NCI-H2081 (cell line): ENCODE measurements at regions not wholly inside any gene's neighbourhood (a gene's known extent, or its start where the extent isn't known, plus 50 kb on each side); places are given as distances from the start of the nearest gene placed in this dataset.
"Not testable (repeated sequence)": the region's sequence is repeated elsewhere in the genome, so short reads cannot be mapped to it uniquely, and the experiment has no call there.

ENCODE experiments used
- DNase-seq, 2 experiments: peaks; one replicate each; lab custom pipeline; 2025; lab: John Stamatoyannopoulos, UW

- no peak for DNase-seq
Measured at GRCh38 chr5:79924936-79925893, 65.8 kb downstream of the MTX3 start.

- no peak for DNase-seq
Measured at GRCh38 chr5:79923431-79923830, 67.6 kb downstream of the MTX3 start.

GRCh38 chr5:79922626-79923025, 68.4 kb downstream of the MTX3 start:
- DNase-seq, result no peak

GRCh38 chr5:79907452-79907851, 83.6 kb downstream of the MTX3 start:
- not testable (repeated sequence) for DNase-seq

- not testable (repeated sequence) for DNase-seq
Measured at GRCh38 chr5:79902571-79902970, 88.5 kb downstream of the MTX3 start.

GRCh38 chr5:79901631-79902030, 89.4 kb downstream of the MTX3 start:
- no peak for DNase-seq

- no peak for DNase-seq
Measured at GRCh38 chr5:79898611-79899010, 92.5 kb downstream of the MTX3 start.

GRCh38 chr5:79893976-79894375, 97.1 kb downstream of the MTX3 start:
- no peak for DNase-seq

GRCh38 chr5:79893485-79893884, 97.6 kb downstream of the MTX3 start:
- no peak for DNase-seq

GRCh38 chr5:79890930-79891249, 100.2 kb downstream of the MTX3 start:
- no peak for DNase-seq

- DNase-seq, result no peak
Measured at GRCh38 chr5:79890119-79890929, 100.7 kb downstream of the MTX3 start.

GRCh38 chr5:79888643-79889042, 102.4 kb downstream of the MTX3 start:
- no peak for DNase-seq

- no peak for DNase-seq
Measured at GRCh38 chr5:79886925-79887655, 104.0 kb downstream of the MTX3 start.

- DNase-seq, result no peak
Measured at GRCh38 chr5:79886456-79886855, 104.6 kb downstream of the MTX3 start.

- DNase-seq, result not testable (repeated sequence)
Measured at GRCh38 chr5:79879880-79880279, 111.2 kb downstream of the MTX3 start.

GRCh38 chr5:79878721-79879336, 112.2 kb downstream of the MTX3 start:
- DNase-seq, result no peak

- DNase-seq, result no peak
Measured at GRCh38 chr5:79878136-79878679, 112.9 kb downstream of the MTX3 start.

- no peak for DNase-seq
Measured at GRCh38 chr5:79876456-79876855, 114.6 kb downstream of the MTX3 start.

GRCh38 chr5:79875230-79875629, 115.8 kb downstream of the MTX3 start:
- no peak for DNase-seq

- DNase-seq, result no peak
Measured at GRCh38 chr5:79873187-79873586, 117.9 kb downstream of the MTX3 start.

GRCh38 chr5:79872291-79872690, 118.8 kb downstream of the MTX3 start:
- no peak for DNase-seq
